Mesothelial cell of epicardium (in vitro differentiated cells): ENCODE measurements at regions not wholly inside any gene's neighbourhood (a gene's known extent, or its start where the extent isn't known, plus 50 kb on each side); places are given as distances from the start of the nearest gene placed in this dataset.

ENCODE experiments used
- DNase-seq, 2 experiments: peaks; one replicate each; pipeline ENCODE4 v3.0.0; 2021; ENCODE audit warnings: low spot score in 2 of 2; ENCODE audit not compliant: unreplicated experiment in 2 of 2
- H3K27ac Mint-ChIP-seq: 2 replicates; pipeline ENCODE4 v1.8.0; 2021; ENCODE audit warnings: mixed read lengths
- H3K27me3 Mint-ChIP-seq: 2 replicates; pipeline ENCODE4 v1.8.0; 2021; ENCODE audit warnings: low read depth, mixed read lengths
- H3K36me3 Mint-ChIP-seq: 2 replicates; pipeline ENCODE4 v1.8.0; 2021; ENCODE audit warnings: mixed read lengths
- H3K4me1 Mint-ChIP-seq: 2 replicates; pipeline ENCODE4 v1.8.0; 2021; ENCODE audit warnings: mixed read lengths
- H3K4me3 Mint-ChIP-seq: 2 replicates; pipeline ENCODE4 v1.8.0; 2021; ENCODE audit warnings: mild to moderate bottlenecking, moderate library complexity, mixed read lengths
- H3K9me3 Mint-ChIP-seq: 2 replicates; pipeline ENCODE4 v1.8.0; 2021; ENCODE audit warnings: mixed read lengths
- CTCF ChIP-seq: fragments of 200-600 bp; sonication (generic); IDR thresholded peaks from one replicate; pipeline ENCODE4 v1.5.0; 2021; ENCODE audit warnings: antibody characterized with exemption; ENCODE audit not compliant: unreplicated experiment

GRCh38 chr6:163651915-163652668 lies 237.6 kb downstream of the QKI start:
- DNase-seq, result no peak
- Mint-ChIP-seq H3K4me1 (peaks cover 4% of the 10 kb centered on the region), H3K27ac (no peak overlapping the region), H3K36me3 (no peaks in the 10 kb centered on the region), H3K4me3 (no peak overlapping the region), H3K9me3 (no peaks in the 10 kb centered on the region), H3K27me3 (no peaks in the 10 kb centered on the region)
- TF ChIP-seq CTCF, result no peak

DNA sequence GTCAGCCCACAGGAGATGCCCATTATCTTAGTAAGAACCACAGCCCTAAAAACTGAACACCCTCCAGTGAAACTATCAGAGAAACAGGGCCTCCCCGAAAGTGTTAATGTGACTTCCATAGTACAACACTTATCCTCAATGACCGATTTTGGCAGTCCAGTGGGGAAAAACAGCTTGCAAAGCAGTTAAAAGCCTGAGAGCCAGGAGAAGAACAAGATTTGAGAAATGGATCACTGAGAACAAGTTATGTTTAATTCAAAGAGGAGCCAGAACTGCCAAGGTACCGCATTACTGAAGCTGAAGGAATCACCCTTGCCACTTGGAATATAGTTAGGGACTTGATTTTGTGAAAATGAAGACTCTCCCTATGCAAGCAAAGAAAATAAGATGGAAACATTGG lies 236.9 kb downstream of the QKI start:
- peaks cover 4% of the 10 kb centered on the region for H3K4me1 Mint-ChIP-seq

GRCh38 chr6:163648868-163649267 lies 234.3 kb downstream of the QKI start:
- DNase-seq, result no peak
- peaks cover 4% of the 10 kb centered on the region for H3K4me1 Mint-ChIP-seq
- no peak overlapping the region for H3K4me3 Mint-ChIP-seq
- no peak overlapping the region for H3K27ac Mint-ChIP-seq
- H3K9me3 Mint-ChIP-seq, result no peaks in the 10 kb centered on the region
- no peak for TF ChIP-seq CTCF
- H3K36me3 Mint-ChIP-seq, result no peaks in the 10 kb centered on the region
- no peaks in the 10 kb centered on the region for H3K27me3 Mint-ChIP-seq

More for the DNA sequence above, 236.9 kb downstream of the QKI start:
- no peaks in the 10 kb centered on the region for H3K9me3 Mint-ChIP-seq
- no peak for TF ChIP-seq CTCF
- no peak overlapping the region for H3K27ac Mint-ChIP-seq
- no peaks in the 10 kb centered on the region for H3K36me3 Mint-ChIP-seq
- H3K27me3 Mint-ChIP-seq, result no peaks in the 10 kb centered on the region
- no peak for DNase-seq
- no peak overlapping the region for H3K4me3 Mint-ChIP-seq

DNA sequence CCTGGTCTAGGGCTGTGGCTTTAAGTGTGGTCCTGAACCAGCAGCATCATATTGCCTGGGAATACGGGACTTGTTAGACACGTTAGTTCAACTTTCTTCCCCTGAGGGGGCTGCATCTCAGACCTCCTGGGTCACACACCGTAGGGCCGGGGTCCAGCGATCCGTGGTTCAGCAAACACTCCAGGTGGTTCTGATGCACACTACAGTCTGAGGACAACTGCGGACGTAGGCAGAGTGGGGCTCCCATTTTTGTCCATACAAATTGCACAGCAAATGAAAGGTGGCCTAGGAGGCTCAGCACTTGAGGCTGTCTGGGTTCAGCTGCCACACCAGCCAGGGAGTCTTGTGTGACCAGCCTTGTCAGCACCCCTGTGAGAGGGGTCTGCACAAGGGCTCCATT lies 233.1 kb downstream of the QKI start:
- no peak for DNase-seq
- no peak for TF ChIP-seq CTCF
- H3K27ac Mint-ChIP-seq, result no peak overlapping the region
- peaks cover 4% of the 10 kb centered on the region for H3K4me1 Mint-ChIP-seq
- no peaks in the 10 kb centered on the region for H3K9me3 Mint-ChIP-seq
- no peaks in the 10 kb centered on the region for H3K27me3 Mint-ChIP-seq
- no peak overlapping the region for H3K4me3 Mint-ChIP-seq
- no peaks in the 10 kb centered on the region for H3K36me3 Mint-ChIP-seq

DNA sequence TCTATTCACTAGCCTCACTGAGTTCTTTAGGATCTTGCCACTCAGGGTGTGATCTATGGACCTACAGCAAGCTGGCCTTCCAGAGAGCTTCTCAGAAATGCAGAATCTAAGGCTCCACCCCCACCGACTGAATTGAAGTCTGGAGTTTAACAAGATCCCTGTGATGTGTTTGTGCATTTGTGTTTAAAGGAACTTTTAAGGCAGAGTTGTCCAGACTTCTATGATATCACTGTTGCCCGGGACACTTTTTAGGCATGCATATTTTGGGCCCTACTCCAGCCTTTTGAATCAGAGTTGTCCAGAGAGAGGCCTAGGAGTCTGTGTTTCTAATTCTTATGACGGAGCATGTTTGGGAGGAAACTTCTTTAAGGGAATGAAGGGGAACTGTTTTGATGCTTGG lies 232.3 kb downstream of the QKI start:
- Mint-ChIP-seq H3K36me3 (no peaks in the 10 kb centered on the region), H3K9me3 (no peaks in the 10 kb centered on the region), H3K27ac (no peak overlapping the region), H3K4me1 (peaks cover under 1% of the 10 kb centered on the region), H3K27me3 (no peaks in the 10 kb centered on the region), H3K4me3 (no peak overlapping the region)
- no peak for TF ChIP-seq CTCF
- DNase-seq, result no peak
